ENCODE measurements at regions not wholly inside any gene's neighbourhood (a gene's known extent, or its start where the extent isn't known, plus 50 kb on each side); places are given as distances from the start of the nearest gene placed in this dataset.

GRCh38 chr17:83178533-83179304, 99.3 kb downstream of the METRNL start:
- DNase-seq = no peak

- no peak for DNase-seq
These were observed 100.0 kb downstream of the METRNL start for GRCh38 chr17:83179374-83179773.

GRCh38 chr17:83179811-83180210, 100.4 kb downstream of the METRNL start:
- no peak for DNase-seq

- no peak for DNase-seq
These were observed 101.0 kb downstream of the METRNL start for GRCh38 chr17:83180264-83180995.

- DNase-seq = no peak
These were observed 101.6 kb downstream of the METRNL start for GRCh38 chr17:83180996-83181481.

- no peak for DNase-seq
These were observed 102.7 kb downstream of the METRNL start for GRCh38 chr17:83181991-83182619.

GRCh38 chr17:83182620-83183101, 103.3 kb downstream of the METRNL start:
- no peak for DNase-seq

GRCh38 chr17:83183145-83183948, 103.9 kb downstream of the METRNL start:
- DNase-seq = no peak

- DNase-seq = no peak
These were observed 104.6 kb downstream of the METRNL start for GRCh38 chr17:83183951-83184506.

GRCh38 chr17:83185023-83186002, 105.9 kb downstream of the METRNL start:
- DNase-seq = no peak

GRCh38 chr17:83186226-83186625, 106.8 kb downstream of the METRNL start:
- DNase-seq = no peak

- no peak for DNase-seq
These were observed 107.5 kb downstream of the METRNL start for GRCh38 chr17:83186751-83187421.

GRCh38 chr17:83187782-83188311, 108.4 kb downstream of the METRNL start:
- no peak for DNase-seq

GRCh38 chr17:83189044-83190003, 109.9 kb downstream of the METRNL start:
- no peak for DNase-seq

GRCh38 chr17:83190004-83190385, 110.6 kb downstream of the METRNL start:
- DNase-seq = no peak

- no peak for DNase-seq
These were observed 111.4 kb downstream of the METRNL start for GRCh38 chr17:83190601-83191387.

GRCh38 chr17:83191388-83192160, 112.2 kb downstream of the METRNL start:
- no peak for DNase-seq

Measured in activated CD4-positive, alpha-beta T cell treated with anti-CD3 and anti-CD28 coated beads for 48 hours (primary cell).